Neural cell (in vitro differentiated cells): ENCODE measurements at regions not wholly inside any gene's neighbourhood (a gene's known extent, or its start where the extent isn't known, plus 50 kb on each side); places are given as distances from the start of the nearest gene placed in this dataset.

Source experiments
- H2AFZ ChIP-seq: fragments of 200-600, 300-800 bp; sonication (generic), shearing (Covaris generic); 2 replicates; pipeline ENCODE4 v1.6.0; 2014; ENCODE audit warnings: low read depth, mild to moderate bottlenecking, antibody characterized with exemption, low read length, moderate library complexity
- H3F3A ChIP-seq: fragments of 200-600 bp; shearing (Covaris generic); 2 replicates; pipeline ENCODE4 v1.6.1; 2016; ENCODE audit warnings: mild to moderate bottlenecking, moderate library complexity, mixed read lengths, antibody characterized with exemption, low read length; ENCODE audit not compliant: insufficient read depth, poor library complexity, severe bottlenecking
- H3K27ac ChIP-seq: fragments of 200-600, 300-800 bp; sonication (generic), shearing (Covaris generic); 2 replicates; pipeline ENCODE4 v1.5.1; 2014; ENCODE audit warnings: mild to moderate bottlenecking, low read length, moderate library complexity
- H3K27me3 ChIP-seq: fragments of 300-800, 200-600 bp; sonication (generic), shearing (Covaris generic); 2 replicates; pipeline ENCODE4 v1.6.0; 2014; ENCODE audit warnings: mild to moderate bottlenecking, low read depth, low read length, moderate library complexity; ENCODE audit not compliant: insufficient read depth
- H3K36me3 ChIP-seq: fragments of 300-800, 200-600 bp; sonication (generic), shearing (Covaris generic); 2 replicates; pipeline ENCODE4 v1.5.1; 2014; ENCODE audit warnings: mild to moderate bottlenecking, antibody characterized with exemption, low read length, moderate library complexity; ENCODE audit not compliant: insufficient read depth
- H3K4me2 ChIP-seq: fragments of 300-800, 200-600 bp; sonication (generic), shearing (Covaris generic); 2 replicates; pipeline ENCODE4 v1.6.0; 2014; ENCODE audit warnings: mild to moderate bottlenecking, low read length
- H3K4me3 ChIP-seq: fragments of 300-800, 200-600 bp; sonication (generic), shearing (Covaris generic); 2 replicates; pipeline ENCODE4 v1.5.1; 2014; ENCODE audit warnings: mild to moderate bottlenecking, low read length, moderate library complexity
- H3K79me2 ChIP-seq: fragments of 200-600 bp; shearing (Covaris generic); replicated peaks from 2 replicates; pipeline ENCODE4 v1.6.0; 2014; ENCODE audit warnings: mild to moderate bottlenecking, low read length, moderate library complexity; ENCODE audit not compliant: insufficient read depth
- H3K9ac ChIP-seq: fragments of 300-800, 200-600 bp; sonication (generic), shearing (Covaris generic); 2 replicates; pipeline ENCODE4 v1.6.1; 2016; ENCODE audit warnings: mild to moderate bottlenecking, low read length, mixed read lengths
- H3K9me2 ChIP-seq: fragments of 200-600 bp; shearing (Covaris generic); 2 replicates; pipeline ENCODE4 v1.6.1; 2016; ENCODE audit warnings: mild to moderate bottlenecking, low read length, mixed read lengths; ENCODE audit not compliant: insufficient read depth
- H3K9me3 ChIP-seq: fragments of 200-600, 300-800 bp; sonication (generic), shearing (Covaris generic); 2 replicates; pipeline ENCODE4 v1.6.1; 2016; ENCODE audit warnings: mild to moderate bottlenecking, mixed run types, low read length, moderate library complexity, mixed read lengths
- H4K20me1 ChIP-seq: fragments of 200-600 bp; shearing (Covaris generic); 2 replicates; pipeline ENCODE4 v1.6.1; 2016; ENCODE audit warnings: mild to moderate bottlenecking, mixed run types; ENCODE audit not compliant: insufficient read depth
- EP300 ChIP-seq: fragments of 450-650 bp; conservative IDR thresholded peaks from 2 replicates; pipeline ENCODE4 v1.6.1; 2014; ENCODE audit warnings: antibody characterized with exemption, mild to moderate bottlenecking, moderate library complexity; ENCODE audit not compliant: poor library complexity, severe bottlenecking
- EZH2 ChIP-seq: fragments of 200-600, 300-800 bp; shearing (Covaris generic), sonication (generic); IDR thresholded peaks from 2 replicates; pipeline ENCODE4 v1.6.1; 2014; ENCODE audit warnings: antibody characterized with exemption, low read length, borderline replicate concordance, mild to moderate bottlenecking; ENCODE audit not compliant: insufficient read depth, poor library complexity, severe bottlenecking
- MXI1 ChIP-seq: fragments of 450-650 bp; conservative IDR thresholded peaks from 2 replicates; pipeline ENCODE4 v1.6.1; 2014; ENCODE audit warnings: antibody characterized with exemption, mild to moderate bottlenecking; ENCODE audit not compliant: poor library complexity, severe bottlenecking
- POLR2AphosphoS5 ChIP-seq: IDR thresholded peaks from 2 replicates; pipeline ENCODE4 v1.6.1; 2012
- RAD21 ChIP-seq: fragments of 450-650 bp; conservative IDR thresholded peaks from 2 replicates; pipeline ENCODE4 v1.6.1; 2014; ENCODE audit warnings: antibody characterized with exemption, mild to moderate bottlenecking, moderate library complexity
- SMC3 ChIP-seq: fragments of 450-650 bp; conservative IDR thresholded peaks from 2 replicates; pipeline ENCODE4 v1.6.1; 2014; ENCODE audit warnings: antibody characterized with exemption, mild to moderate bottlenecking, moderate library complexity; ENCODE audit not compliant: poor library complexity
- TAF1 ChIP-seq: IDR thresholded peaks from 2 replicates; pipeline ENCODE4 v1.6.1; 2012; ENCODE audit warnings: low read depth
- TF ChIP-seq, protein P1 (sequence below): IDR thresholded peaks from 2 replicates; pipeline ENCODE4 v1.6.1; 2012; ENCODE audit warnings: borderline replicate concordance
- TF ChIP-seq, protein P2 (sequence below): fragments of 450-650 bp; IDR thresholded peaks from 2 replicates; pipeline ENCODE4 v1.5.1; 2014; ENCODE audit warnings: antibody characterized with exemption, mild to moderate bottlenecking, moderate library complexity; ENCODE audit not compliant: poor library complexity, severe bottlenecking

DNA sequence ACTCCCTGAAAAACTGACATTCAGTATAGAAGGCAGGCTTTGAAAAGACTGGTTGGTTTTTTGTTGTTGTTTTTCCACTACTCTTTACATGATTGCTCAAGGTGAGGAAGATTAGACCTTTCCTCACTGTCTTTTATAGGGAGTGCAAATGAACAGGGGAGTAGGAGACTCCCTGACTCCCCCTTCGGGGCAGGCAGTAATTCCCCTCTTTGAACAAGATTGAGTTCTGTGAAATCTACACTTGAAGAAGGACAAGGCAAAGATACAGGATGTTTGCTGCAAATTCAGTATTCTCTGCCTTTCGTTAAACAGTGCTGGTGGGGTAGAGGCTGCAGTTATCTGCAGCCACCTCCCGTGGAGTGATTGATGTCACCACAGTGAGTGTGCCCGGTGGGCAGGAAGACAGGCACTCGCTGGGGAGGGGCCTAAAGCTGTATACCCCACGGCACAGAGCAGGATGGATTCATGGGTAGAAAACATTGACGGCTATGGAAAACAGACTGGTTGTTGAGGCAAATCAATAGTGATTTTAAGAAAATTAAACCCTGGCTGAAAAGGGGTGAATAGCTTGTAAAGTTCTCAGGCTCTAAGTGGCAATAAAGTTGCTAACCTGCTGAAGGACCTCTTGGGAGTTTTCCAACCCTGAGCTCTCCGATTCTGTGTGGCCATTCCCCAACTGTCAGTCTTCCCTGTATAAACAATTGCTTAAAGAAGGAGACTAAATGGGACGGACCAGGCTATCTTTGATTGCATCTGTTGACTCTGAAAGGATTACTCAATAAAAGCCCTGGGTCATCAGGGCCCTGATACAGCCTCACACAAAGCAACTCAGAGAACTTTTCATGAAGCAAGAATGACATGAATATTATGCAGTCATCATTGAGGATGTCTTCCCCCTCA is 308.3 kb downstream of the TBC1D4 start:
- Histone ChIP-seq H4K20me1 (no peaks in the 10 kb centered on the region), H2AFZ (no peak overlapping the region), H3K9ac (no peak overlapping the region), H3K9me3 (no peaks in the 10 kb centered on the region), H3K79me2 (no peaks in the 10 kb centered on the region), H3K4me2 (no peak overlapping the region), H3K4me3 (no peak overlapping the region), H3K9me2 (no peaks in the 10 kb centered on the region), H3K27ac (no peak overlapping the region), H3F3A (no peaks in the 10 kb centered on the region), H3K27me3 (no peaks in the 10 kb centered on the region), H3K36me3 (no peaks in the 10 kb centered on the region)
- TF ChIP-seq RAD21 = no peak
- no peak for TF ChIP-seq POLR2AphosphoS5
- no peak for TF ChIP-seq EZH2
- TF ChIP-seq TAF1 = no peak
- no peak for TF ChIP-seq MXI1
- TF ChIP-seq, protein P1, sequence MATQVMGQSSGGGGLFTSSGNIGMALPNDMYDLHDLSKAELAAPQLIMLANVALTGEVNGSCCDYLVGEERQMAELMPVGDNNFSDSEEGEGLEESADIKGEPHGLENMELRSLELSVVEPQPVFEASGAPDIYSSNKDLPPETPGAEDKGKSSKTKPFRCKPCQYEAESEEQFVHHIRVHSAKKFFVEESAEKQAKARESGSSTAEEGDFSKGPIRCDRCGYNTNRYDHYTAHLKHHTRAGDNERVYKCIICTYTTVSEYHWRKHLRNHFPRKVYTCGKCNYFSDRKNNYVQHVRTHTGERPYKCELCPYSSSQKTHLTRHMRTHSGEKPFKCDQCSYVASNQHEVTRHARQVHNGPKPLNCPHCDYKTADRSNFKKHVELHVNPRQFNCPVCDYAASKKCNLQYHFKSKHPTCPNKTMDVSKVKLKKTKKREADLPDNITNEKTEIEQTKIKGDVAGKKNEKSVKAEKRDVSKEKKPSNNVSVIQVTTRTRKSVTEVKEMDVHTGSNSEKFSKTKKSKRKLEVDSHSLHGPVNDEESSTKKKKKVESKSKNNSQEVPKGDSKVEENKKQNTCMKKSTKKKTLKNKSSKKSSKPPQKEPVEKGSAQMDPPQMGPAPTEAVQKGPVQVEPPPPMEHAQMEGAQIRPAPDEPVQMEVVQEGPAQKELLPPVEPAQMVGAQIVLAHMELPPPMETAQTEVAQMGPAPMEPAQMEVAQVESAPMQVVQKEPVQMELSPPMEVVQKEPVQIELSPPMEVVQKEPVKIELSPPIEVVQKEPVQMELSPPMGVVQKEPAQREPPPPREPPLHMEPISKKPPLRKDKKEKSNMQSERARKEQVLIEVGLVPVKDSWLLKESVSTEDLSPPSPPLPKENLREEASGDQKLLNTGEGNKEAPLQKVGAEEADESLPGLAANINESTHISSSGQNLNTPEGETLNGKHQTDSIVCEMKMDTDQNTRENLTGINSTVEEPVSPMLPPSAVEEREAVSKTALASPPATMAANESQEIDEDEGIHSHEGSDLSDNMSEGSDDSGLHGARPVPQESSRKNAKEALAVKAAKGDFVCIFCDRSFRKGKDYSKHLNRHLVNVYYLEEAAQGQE = no peak
- no peak for TF ChIP-seq EP300
- TF ChIP-seq, protein P2, sequence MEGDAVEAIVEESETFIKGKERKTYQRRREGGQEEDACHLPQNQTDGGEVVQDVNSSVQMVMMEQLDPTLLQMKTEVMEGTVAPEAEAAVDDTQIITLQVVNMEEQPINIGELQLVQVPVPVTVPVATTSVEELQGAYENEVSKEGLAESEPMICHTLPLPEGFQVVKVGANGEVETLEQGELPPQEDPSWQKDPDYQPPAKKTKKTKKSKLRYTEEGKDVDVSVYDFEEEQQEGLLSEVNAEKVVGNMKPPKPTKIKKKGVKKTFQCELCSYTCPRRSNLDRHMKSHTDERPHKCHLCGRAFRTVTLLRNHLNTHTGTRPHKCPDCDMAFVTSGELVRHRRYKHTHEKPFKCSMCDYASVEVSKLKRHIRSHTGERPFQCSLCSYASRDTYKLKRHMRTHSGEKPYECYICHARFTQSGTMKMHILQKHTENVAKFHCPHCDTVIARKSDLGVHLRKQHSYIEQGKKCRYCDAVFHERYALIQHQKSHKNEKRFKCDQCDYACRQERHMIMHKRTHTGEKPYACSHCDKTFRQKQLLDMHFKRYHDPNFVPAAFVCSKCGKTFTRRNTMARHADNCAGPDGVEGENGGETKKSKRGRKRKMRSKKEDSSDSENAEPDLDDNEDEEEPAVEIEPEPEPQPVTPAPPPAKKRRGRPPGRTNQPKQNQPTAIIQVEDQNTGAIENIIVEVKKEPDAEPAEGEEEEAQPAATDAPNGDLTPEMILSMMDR = no peak
- no peak for TF ChIP-seq SMC3

DNA sequence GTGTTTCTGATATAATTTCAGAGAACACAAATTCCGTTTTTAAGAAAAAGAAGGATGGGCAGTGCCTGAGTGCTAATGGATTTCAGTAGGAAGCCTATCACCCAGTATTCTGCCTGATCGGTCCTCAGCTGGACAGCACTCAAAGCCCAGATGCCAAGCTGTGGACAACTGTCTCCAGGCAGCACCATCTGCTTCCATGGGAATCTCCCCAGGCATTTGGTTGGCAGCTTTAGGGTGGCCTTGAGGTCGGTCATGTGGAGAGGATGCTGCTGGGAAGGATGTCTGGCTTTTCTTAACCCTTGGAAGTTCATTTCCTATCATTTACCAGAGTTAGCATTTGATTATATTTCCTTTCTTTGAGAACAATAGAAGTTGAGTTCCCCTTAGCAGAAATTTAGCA is 311.7 kb downstream of the TBC1D4 start:
- Histone ChIP-seq H3K9ac (no peak overlapping the region), H3K9me3 (no peaks in the 10 kb centered on the region)
- TF ChIP-seq, protein P1 = no peak
- TF ChIP-seq MXI1 (no peak), POLR2AphosphoS5 (no peak), EZH2 (no peak), SMC3 (no peak), TAF1 (no peak), RAD21 (no peak), EP300 (no peak)
- TF ChIP-seq, protein P2 = no peak

More for the DNA sequence above, 311.7 kb downstream of the TBC1D4 start:
- Histone ChIP-seq H3K4me2 (no peak overlapping the region), H3F3A (no peaks in the 10 kb centered on the region), H3K4me3 (no peak overlapping the region), H3K27me3 (no peaks in the 10 kb centered on the region), H2AFZ (no peak overlapping the region), H3K27ac (no peak overlapping the region), H3K9me2 (no peaks in the 10 kb centered on the region), H3K79me2 (no peaks in the 10 kb centered on the region), H3K36me3 (no peaks in the 10 kb centered on the region), H4K20me1 (no peaks in the 10 kb centered on the region)
